GM18519 (cell line): ENCODE measurements at regions not wholly inside any gene's neighbourhood (a gene's known extent, or its start where the extent isn't known, plus 50 kb on each side); places are given as distances from the start of the nearest gene placed in this dataset.
"Not testable (repeated sequence)": the region's sequence is repeated elsewhere in the genome, so short reads cannot be mapped to it uniquely, and the experiment has no call there.

ENCODE experiments used
- ATAC-seq: cut with Tn5 transposase; IDR thresholded peaks from one replicate; pipeline ENCODE4 v1.9.1; 2021; ENCODE audit warnings: mild to moderate bottlenecking, moderate library complexity; ENCODE audit not compliant: unreplicated experiment, low FRiP score

GRCh38 chr2:196511258-196512168 is 128.0 kb upstream of the CCDC150 start:
- no peak for ATAC-seq

DNA sequence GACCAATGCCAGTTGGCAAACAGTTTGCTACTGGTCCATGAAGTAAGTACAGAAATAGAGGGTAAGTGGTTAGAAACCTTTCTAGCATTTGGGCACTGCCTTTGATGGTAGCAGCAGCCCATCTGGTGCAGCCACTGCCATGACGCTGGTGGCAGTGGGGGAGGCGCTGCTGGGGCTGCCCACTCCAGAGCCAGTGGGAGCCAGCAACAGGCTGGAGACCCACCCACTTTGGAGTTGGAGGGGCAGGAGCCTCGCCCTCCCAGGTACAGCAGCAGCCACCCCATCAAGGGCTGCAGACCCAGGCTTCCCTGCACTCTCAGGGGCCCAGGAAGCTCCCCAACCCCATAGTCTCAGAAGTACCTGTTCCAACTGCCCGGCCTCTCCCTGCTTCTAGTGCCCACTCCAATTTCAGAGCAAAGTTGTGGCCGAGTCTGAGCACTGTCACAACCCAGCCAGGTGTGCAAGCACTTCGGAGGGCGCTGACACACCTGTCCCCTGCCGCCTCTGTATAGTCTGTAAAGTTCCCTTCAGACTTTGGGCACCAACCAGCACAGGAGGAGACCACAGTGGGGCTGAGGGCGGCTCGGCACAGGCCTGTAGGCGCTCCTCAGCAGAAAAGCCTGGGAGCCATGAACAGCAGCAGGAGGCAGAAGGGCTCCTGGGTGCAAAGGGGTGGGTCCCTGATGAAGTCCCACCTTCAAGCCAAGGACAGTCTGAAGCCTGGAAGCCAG is 125.6 kb upstream of the CCDC150 start:
- ATAC-seq, result no peak

- no peak for ATAC-seq
Observed at GRCh38 chr2:196514641-196515040, 124.9 kb upstream of the CCDC150 start.

GRCh38 chr2:196515051-196515450 is 124.5 kb upstream of the CCDC150 start:
- no peak for ATAC-seq

- ATAC-seq, result no peak
Observed at GRCh38 chr2:196515608-196516007, 123.9 kb upstream of the CCDC150 start.

DNA sequence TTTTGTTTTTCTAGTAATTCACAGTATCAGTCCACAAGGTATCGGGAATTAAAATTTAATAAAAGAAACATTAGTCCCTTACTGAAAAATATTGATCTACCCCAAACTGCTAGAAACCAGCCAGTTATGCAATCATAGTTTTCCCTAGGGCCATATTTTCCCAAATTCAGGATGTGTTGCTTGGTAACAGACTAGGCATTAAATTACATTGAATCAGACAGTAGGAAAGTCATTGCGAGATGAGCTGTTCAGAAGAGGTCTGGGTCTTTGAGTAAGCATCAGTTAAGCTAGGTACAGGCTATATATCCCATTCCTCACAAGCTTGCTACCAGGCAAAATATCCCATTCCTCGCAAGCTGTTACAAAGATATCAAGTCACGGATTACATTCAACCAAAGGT is 123.0 kb upstream of the CCDC150 start:
- no peak for ATAC-seq

- no peak for ATAC-seq
Observed at GRCh38 chr2:196520605-196521004, 118.9 kb upstream of the CCDC150 start.

DNA sequence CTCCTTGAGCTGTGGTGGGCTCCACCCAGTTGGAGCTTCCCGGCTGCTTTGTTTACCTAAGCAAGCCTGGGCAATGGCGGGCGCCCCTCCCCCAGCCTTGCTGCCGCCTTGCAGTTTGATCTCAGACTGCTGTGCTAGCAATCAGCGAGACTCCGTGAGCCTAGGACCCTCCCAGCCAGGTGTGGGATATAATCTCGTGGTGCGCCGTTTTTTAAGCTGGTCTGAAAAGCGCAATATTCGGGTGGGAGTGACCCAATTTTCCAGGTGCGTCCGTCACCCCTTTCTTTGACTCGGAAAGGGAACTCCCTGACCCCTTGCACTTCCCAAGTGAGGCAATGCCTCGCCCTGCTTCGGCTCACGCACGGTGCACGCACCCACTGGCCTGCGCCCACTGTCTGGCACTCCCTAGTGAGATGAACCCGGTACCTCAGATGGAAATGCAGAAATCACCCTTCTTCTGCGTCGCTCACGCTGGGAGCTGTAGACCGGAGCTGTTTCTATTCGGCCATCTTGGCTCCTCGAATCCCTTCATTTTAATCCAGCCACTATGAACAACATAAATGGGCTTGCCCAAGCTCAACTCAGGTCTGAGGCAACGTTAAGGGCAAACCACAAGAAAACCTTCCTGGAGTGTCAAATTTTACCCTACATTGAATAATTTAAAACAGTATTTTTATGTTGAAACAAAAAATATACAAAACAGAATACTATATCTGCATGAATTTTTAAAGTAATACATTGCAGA is 112.4 kb upstream of the CCDC150 start:
- ATAC-seq, result not testable (repeated sequence)

DNA sequence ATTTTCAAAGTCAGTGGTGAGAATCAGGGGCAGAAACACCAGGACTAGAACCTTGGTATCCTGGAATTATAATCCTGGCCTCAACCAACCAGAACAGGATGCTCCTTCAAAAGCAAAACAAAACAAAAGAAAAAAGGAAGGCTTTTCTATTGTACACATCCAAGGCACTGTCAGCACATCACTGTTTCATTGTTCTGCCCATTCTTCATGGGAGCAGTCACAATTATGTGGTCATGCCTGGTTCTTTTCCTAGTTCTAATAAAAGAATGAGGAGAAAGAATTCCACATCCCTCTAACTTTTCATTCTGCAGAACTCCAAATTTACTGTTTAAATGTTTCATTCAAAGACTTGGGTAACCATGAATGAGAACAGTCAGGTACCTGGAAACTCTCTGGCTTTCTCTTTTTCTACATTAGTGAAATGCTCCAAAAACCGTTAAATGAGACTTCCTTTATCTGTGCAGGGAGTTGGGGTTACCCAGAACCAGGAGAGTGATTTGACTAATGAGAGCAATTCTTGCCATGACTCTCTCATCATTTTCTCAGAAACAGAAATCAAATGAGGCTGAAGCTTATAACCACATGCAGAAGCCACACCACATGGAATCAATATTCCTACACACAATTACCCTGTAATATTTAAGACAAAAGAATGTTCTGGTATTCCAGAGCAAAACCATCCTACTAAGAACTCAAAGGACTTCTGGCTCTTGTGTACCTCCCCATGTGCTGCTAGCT is 110.9 kb upstream of the CCDC150 start:
- ATAC-seq, result no peak

GRCh38 chr2:196530910-196531309 is 108.6 kb upstream of the CCDC150 start:
- ATAC-seq, result no peak

DNA sequence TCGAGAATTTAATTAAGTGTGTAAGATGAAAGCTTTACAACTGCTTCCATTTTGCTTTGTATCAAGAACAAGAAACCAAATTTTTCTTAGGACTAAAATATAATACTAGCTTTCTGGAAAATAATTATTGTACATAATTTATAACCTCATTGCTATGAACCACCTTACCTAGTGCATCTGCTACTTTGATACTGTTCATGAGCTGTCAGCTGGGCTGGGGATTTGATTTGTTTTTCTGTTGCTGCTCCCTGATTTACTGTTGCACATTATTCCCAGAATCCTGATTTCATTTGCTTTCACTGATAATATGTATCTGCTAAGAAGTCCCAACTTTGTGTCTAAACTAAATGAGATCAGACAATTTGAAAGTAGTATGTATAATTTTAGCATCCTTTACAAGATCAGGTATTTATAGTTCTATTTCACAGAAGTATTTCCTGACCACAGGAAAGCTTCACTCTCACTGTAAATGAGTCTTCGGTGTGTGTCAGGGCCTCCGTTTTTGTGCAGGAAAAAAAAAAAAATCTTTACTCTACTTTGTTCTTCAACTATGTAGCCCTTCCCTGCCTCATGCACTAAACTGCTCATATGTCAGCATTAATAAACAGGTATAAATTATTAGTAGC is 105.6 kb upstream of the CCDC150 start:
- ATAC-seq, result no peak

- ATAC-seq, result no peak
Observed at GRCh38 chr2:196534495-196534894, 105.0 kb upstream of the CCDC150 start.

- no peak for ATAC-seq
Observed at GRCh38 chr2:196535061-196535460, 104.5 kb upstream of the CCDC150 start.

DNA sequence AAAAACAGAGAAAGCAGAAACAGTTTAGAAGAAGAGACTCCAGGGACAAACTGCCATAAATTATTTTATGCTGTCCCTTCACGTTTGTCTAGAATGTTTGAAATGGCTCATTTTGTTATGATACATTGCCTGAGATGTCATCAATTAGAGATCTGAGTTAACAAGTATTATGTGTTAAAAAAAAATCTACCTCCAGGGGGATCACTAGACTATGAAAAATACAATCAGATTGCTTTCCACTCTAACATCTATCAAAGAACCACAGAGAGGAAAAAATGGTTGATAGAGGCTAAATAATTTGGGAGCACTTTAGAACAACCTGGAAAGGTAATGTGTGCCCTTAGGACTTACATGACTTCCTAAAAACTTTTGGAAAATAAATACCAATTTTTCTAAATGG is 103.8 kb upstream of the CCDC150 start:
- no peak for ATAC-seq

DNA sequence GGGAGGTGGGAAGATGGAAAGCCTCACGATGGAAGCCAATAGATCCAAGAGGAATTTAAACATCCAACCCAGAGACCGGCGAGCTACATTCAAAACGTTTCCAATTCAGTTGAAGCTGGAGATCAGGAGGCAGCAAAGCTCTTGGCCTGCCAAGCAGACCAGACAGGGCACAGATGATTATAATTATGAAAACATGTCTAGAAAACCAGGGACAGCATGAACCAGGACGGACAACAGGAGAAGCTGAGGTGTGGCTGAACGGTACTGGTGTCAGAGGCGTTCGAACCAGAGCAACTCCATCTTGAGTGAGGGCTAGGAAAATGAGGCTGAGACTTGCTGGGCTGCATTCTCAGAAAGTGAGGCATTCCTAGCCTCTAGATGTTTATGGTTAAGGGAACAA is 102.2 kb upstream of the CCDC150 start:
- no peak for ATAC-seq

- ATAC-seq, result no peak
Observed at GRCh38 chr2:196538189-196538588, 101.3 kb upstream of the CCDC150 start.

DNA sequence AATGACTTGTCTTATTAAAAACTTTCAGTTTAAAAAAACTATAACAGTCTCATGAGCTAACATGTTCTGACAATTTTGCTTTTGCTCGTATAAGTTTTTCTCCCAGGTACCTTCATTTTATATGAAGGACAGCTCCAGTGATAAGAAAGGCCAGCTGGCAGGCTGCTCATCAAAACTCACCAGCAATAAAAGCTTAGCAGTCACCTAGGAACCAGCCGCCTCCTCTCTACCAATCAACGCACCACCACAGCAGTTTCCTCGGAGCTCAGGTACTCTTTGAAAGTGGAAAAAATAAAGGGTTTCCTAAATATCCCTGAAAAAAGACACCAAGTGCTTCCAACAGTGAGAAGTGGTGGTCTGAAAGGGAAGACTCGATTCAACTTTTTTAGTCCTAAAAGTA is 100.9 kb upstream of the CCDC150 start:
- no peak for ATAC-seq

DNA sequence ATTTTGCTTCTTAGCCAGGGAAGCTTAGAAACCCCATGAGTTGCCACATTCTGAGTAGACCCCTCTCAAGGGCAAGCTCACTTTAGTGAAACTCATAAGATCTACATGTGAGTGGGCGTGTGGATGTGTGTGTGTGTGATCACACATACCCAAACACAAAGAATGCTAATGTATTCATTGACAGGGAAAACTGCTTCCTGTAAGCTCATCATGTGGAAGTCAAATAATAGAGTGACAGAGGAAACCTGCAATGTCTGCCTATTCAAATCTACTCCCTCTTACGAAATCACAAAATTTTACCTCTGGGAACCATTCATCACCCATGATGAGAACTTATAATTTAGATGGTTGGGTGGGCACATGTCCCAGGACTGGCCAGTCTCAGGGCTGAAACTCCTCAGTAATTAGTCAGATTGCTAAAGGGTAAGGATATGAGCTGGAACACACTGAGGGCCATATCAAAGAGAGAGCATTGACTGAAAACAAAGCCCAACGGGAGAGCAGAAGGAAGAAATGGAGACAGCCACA is 94.5 kb upstream of the CCDC150 start:
- no peak for ATAC-seq

- no peak for ATAC-seq
Observed at GRCh38 chr2:196546151-196546919, 93.2 kb upstream of the CCDC150 start.
